Adrenal gland (tissue), 9 donors: ENCODE measurements at regions not wholly inside any gene's neighbourhood (a gene's known extent, or its start where the extent isn't known, plus 50 kb on each side); places are given as distances from the start of the nearest gene placed in this dataset.

ENCODE experiments used
- DNase-seq, 7 donors: peaks; one replicate each; pipeline ENCODE4 v3.0.0-alpha.2; 2019 to 2020
- H3K27ac ChIP-seq, 5 donors: fragments of 200-600 bp; sonication (generic) in 4 of 5; 1 replicate in 3 of 5; 2 replicates in 2 of 5; pipeline versions ENCODE4 v1.5.1 to v1.8.0; 2016 to 2020; ENCODE audit warnings: mild to moderate bottlenecking in 1 of 5
- H3K27me3 ChIP-seq: fragments of 200-600 bp; 2 replicates; pipeline ENCODE4 v1.8.0; 2021
- H3K36me3 ChIP-seq, 2 donors: fragments of 200-600 bp; replicated peaks in 1 of 2; 1 replicate in 1 of 2; 2 replicates in 1 of 2; pipeline versions ENCODE4 v1.5.1 to v1.8.0; 2018 to 2022
- H3K4me1 ChIP-seq, 2 donors: fragments of 200-600 bp; replicated peaks in 1 of 2; 1 replicate in 1 of 2; 2 replicates in 1 of 2; pipeline versions ENCODE4 v1.5.1 to v1.8.0; 2018 to 2021
- H3K4me3 ChIP-seq, 4 donors: fragments of 200-600 bp; sonication (generic) in 3 of 4; one replicate each; pipeline ENCODE4 v1.5.1; 2016 to 2018
- H3K9me3 ChIP-seq, 3 donors: fragments of 200-600 bp; sonication (generic) in 1 of 3; replicated peaks in 1 of 3; 1 replicate in 2 of 3; 2 replicates in 1 of 3; pipeline versions ENCODE4 v1.5.1 to v1.8.0; 2016 to 2021
- POLR2A ChIP-seq, 2 donors: fragments of 450-650 bp; IDR thresholded peaks; one replicate each; pipeline ENCODE4 v1.6.1; 2017; ENCODE audit warnings: antibody characterized with exemption in 2 of 2, mild to moderate bottlenecking in 2 of 2, moderate library complexity in 1 of 2
- WGBS, 4 donors: extraction: QIAGEN DNeasy Blood & Tissue Kit in 2 of 4; methylation state at CpG; one replicate each; pipeline versions ENCODE4 v1.1.5 to v1.1.7; 2013 to 2017; 5-methylcytosine and 5-hydroxymethylcytosine counted together
- intact Hi-C, 2 donors: fragments of 100-400 bp; cut with DNase I; formaldehyde crosslinking; loops; one replicate each; pipeline versions ENCODE4 v1.14.1 to v1.15.0; 2022 to 2023
- TF ChIP-seq, protein P1 (sequence below), 6 experiments: fragments of 450-650 bp in 4 of 6; fragments of 200-600 bp in 2 of 6; sonication (generic) in 1 of 6; IDR thresholded peaks; 1 replicate in 5 of 6; 2 replicates in 1 of 6; pipeline versions ENCODE4 v1.5.1 to v1.8.0; 2016 to 2021; ENCODE audit warnings: antibody characterized with exemption in 6 of 6, mild to moderate bottlenecking in 2 of 6, moderate library complexity in 1 of 6
- donor health status: healthy with polysubstance abuse.
- donor health status: Bipolar disorder and iron deficiency.
- donor health status: DM: yes; HTN: yes; CAD: no.
- donor health status: DM: no; HTN: no; CAD: no.
- donor health status: DM: no; HTN: no; CAD: no.

DNA sequence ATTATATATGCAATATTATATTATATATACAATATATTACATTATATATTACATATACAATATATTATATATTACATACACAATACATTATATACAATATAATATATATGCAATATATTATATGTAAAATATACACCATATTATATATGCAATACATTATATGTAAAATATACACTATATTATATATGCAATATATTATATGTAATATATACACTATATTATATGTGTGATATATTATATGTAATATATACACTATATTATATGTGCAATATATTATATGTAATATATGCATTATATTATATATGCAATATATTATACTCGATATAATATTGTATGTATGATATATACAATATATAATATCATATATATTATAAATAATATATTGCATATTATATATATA lies 457.4 kb downstream of the SMARCA1 start:
- WGBS, 4 donors, result 88 to 100% (median 94%) methylated on average over 1 of the region's 1 CpG
- no peak overlapping the region for H3K4me3 ChIP-seq

DNA sequence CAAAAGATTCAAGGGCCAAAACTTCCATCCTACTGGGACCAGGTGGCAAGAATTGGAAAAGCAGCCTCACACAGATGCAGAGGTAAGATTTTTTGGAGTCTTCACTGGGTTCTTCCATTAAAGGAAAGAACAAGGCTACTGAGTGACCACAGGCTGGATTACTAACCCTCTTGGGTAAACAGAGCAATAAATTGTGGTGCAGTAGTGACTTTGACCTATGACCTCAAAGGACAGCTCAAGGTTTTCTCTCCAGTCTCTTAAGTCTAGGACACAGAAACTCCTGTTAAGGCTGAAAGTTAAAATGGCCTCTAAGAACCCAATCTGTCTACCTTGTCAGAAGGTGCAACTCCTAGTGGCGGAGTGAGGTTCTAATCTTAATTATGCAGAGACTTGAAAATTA lies 464.9 kb downstream of the SMARCA1 start:
- no peaks in the 10 kb centered on the region for H3K4me1 ChIP-seq
- H3K4me3 ChIP-seq, result no peak overlapping the region
- no peaks in the 10 kb centered on the region for H3K36me3 ChIP-seq
- intact Hi-C loops, result no loop called here
- WGBS, 4 donors, result 81 to 100% (median 90%) methylated on average over 1 of the region's 1 CpG
- no peak overlapping the region for H3K27ac ChIP-seq
- TF ChIP-seq, protein P1, sequence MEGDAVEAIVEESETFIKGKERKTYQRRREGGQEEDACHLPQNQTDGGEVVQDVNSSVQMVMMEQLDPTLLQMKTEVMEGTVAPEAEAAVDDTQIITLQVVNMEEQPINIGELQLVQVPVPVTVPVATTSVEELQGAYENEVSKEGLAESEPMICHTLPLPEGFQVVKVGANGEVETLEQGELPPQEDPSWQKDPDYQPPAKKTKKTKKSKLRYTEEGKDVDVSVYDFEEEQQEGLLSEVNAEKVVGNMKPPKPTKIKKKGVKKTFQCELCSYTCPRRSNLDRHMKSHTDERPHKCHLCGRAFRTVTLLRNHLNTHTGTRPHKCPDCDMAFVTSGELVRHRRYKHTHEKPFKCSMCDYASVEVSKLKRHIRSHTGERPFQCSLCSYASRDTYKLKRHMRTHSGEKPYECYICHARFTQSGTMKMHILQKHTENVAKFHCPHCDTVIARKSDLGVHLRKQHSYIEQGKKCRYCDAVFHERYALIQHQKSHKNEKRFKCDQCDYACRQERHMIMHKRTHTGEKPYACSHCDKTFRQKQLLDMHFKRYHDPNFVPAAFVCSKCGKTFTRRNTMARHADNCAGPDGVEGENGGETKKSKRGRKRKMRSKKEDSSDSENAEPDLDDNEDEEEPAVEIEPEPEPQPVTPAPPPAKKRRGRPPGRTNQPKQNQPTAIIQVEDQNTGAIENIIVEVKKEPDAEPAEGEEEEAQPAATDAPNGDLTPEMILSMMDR (IDR thresholded peaks at IDR 0.05), result no peak
- TF ChIP-seq POLR2A (IDR thresholded peaks at IDR 0.05), result no peak
- no peak for DNase-seq
- H3K27me3 ChIP-seq, result no peaks in the 10 kb centered on the region
- H3K9me3 ChIP-seq, result no peaks in the 10 kb centered on the region

More for the DNA sequence above, 457.4 kb downstream of the SMARCA1 start:
- H3K27me3 ChIP-seq, result no peaks in the 10 kb centered on the region
- no peaks in the 10 kb centered on the region for H3K9me3 ChIP-seq
- TF ChIP-seq POLR2A (IDR thresholded peaks at IDR 0.05), result no peak
- TF ChIP-seq, protein P1 (IDR thresholded peaks at IDR 0.05), result no peak
- no peak overlapping the region for H3K27ac ChIP-seq
- no peaks in the 10 kb centered on the region for H3K36me3 ChIP-seq
- intact Hi-C loops, result no loop called here
- DNase-seq, result no peak
- H3K4me1 ChIP-seq, result no peaks in the 10 kb centered on the region

DNA sequence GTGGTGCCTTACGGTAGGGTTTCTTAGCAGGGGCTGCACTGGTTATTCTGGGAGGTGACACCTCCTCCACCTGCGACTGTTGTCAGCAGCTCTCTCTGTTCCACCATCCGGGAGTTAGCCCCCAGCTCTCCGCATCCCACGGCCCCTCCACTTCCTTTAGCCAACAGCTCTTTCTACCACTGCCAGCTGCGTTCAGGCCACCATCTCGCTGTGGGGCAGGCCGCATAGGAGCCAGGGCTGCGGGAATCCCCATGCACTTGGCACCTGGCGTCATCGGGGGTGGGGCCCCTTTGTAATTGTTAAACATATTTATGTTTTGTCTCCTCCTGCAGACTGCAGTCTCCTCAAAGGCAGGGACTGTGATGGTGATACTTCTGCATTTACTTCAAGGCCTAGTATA lies 480.2 kb downstream of the SMARCA1 start:
- Histone ChIP-seq H3K4me3 (no peak overlapping the region), H3K27me3 (no peaks in the 10 kb centered on the region), H3K4me1 (no peaks in the 10 kb centered on the region), H3K36me3 (no peaks in the 10 kb centered on the region), H3K27ac (no peak overlapping the region), H3K9me3 (no peaks in the 10 kb centered on the region)
- WGBS, 4 donors, result 87 to 92% (median 91%) methylated on average over 7 to 11 of the region's 11 CpGs
- DNase-seq, result no peak
- TF ChIP-seq POLR2A (IDR thresholded peaks at IDR 0.05), result no peak
- TF ChIP-seq, protein P1 (IDR thresholded peaks at IDR 0.05), result no peak
- intact Hi-C loops, result no loop called here

DNA sequence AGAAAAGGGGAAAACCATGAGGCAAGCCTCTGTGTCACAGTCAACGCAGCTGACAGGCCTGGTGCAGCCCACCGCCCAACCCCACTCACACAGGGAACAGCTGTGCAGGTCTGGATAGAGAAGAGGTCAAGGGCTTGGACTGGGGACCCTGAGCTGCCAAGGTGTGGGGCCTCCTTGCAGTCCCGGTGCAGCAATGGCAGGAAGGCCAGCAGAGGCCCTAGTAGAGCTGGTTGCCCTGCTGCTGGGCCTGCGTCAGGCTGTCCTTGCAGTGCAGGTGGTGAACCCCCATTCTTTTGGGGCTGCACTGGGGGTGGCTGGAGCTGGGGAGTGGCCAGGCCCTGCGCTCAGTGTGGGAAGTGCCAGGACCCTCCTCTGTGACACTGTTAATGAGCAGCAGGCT lies 482.0 kb downstream of the SMARCA1 start:
- Histone ChIP-seq H3K4me3 (no peak overlapping the region), H3K4me1 (no peaks in the 10 kb centered on the region), H3K27ac (no peak overlapping the region), H3K27me3 (no peaks in the 10 kb centered on the region), H3K9me3 (no peaks in the 10 kb centered on the region), H3K36me3 (no peaks in the 10 kb centered on the region)
- DNase-seq, result no peak
- WGBS, 4 donors, result 80 to 86% (median 81%) methylated on average over 2 to 5 of the region's 5 CpGs
- TF ChIP-seq, protein P1 (IDR thresholded peaks at IDR 0.05), result no peak
- TF ChIP-seq POLR2A (IDR thresholded peaks at IDR 0.05), result no peak
- intact Hi-C loops, result no loop called here
